CD4-positive, alpha-beta T cell treated with Interleukin-15 for 4 hours (primary cell): ENCODE measurements at regions not wholly inside any gene's neighbourhood (a gene's known extent, or its start where the extent isn't known, plus 50 kb on each side); places are given as distances from the start of the nearest gene placed in this dataset.

Source experiments
- DNase-seq: peaks from one replicate; pipeline ENCODE4 v3.0.0-alpha.2; 2020; ENCODE audit warnings: low spot score

DNA sequence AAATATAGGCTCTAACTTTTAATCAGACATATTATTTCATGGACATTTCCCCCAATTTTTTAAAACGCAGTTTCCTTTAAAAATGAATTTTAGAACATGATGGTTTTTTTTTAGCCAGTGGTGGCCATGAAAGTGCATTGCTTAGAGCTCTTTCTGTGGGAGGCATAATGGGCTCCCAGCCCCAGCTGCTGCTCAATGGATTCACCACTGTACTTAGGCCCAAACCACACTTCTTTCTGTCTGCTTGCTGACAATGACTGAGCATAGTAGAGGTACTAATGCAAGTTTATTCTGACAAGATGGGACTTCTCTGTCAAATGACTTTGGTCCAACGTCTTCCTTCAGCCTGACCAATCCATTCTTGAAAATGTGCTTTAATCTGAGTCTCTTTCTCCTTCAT lies 400.2 kb upstream of the GRIA3 start:
- no peak for DNase-seq

DNA sequence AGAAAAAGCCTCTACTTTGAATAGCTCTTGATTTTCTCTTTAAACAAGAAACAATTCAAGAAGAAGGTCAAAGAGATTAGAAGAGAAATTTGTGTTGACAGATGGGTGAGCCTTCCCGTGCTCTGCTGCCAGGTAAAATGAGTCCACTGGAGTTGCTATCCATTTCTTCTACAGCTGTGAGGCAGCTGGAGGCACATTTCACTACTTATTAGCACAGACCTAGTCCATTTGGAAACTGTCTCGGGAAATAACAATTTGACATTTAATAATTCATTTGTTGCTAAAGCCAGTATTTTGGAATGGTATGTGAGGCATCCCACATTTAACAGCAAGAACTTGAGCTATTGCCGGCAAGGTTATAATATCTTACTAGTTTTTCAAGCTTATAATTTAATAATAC lies 396.8 kb upstream of the GRIA3 start:
- no peak for DNase-seq

DNA sequence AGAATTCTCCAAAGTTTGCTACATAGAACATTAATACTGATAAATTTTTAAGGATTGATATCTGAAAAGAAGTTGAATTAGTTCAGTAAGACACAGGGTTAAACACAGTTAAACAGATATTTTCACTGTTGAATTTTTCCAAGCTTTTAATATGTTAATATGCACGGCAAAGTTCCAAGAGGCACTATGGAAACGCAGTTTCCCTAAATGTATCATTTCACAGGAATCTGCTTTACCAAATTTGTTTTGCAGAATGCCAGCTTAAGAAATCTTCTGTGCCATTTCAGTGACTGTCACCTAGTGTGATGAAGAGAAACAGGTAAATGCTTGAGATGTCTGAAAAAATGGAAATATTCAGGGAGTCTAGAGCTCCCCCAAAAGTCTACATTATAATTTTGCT lies 395.9 kb upstream of the GRIA3 start:
- no peak for DNase-seq

DNA sequence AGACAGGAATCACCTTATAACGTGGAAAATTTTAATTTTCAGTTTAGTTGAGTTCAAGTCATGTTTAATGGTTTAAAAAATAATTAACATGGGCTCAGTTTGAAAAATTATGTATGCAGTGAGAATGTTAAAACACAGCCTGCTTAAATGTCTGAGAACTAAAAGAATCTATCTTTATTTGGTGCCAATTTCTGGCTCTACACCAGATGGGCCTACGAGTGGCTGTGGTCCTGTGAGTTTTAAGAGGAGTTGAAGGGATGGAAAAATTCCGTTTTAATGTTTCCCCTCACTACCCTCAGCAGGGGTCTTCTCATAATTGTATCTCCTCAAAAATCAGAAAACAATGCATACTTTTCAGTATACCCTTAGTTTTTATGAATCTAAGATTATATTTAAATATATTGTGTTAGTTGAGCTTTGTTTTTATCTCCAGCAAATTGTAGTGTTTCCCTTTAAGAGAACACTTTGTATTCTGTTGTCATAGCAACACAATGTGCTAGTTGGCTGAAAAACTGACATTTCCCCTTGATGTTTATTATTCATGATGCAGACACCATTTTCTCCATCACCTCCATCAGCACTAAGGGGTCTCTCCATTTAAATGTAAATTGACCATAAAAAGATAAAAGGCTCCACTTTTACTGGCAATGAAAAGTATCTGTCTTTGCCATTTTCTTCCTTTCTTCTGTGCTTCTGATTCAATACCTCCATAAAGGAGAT lies 393.5 kb upstream of the GRIA3 start:
- DNase-seq, result no peak

DNA sequence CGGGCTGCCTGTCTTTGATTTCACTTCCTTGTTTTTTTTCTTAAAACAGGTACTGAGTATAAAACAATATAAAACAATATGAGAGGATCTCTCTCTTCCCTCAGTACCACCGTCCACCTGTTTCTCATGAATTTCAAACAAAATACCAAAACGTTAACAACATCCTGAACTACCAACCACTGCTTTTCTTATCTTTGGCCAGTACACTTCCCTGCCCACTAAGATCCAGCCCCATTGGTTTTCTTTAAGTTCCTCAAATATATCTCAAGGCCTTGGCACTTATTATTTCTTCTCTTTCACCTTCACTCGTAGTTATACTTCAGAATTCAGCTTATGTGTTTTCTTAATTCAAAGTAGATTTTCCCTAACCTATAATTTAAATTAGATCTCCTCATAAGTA lies 370.2 kb upstream of the GRIA3 start:
- DNase-seq, result no peak

DNA sequence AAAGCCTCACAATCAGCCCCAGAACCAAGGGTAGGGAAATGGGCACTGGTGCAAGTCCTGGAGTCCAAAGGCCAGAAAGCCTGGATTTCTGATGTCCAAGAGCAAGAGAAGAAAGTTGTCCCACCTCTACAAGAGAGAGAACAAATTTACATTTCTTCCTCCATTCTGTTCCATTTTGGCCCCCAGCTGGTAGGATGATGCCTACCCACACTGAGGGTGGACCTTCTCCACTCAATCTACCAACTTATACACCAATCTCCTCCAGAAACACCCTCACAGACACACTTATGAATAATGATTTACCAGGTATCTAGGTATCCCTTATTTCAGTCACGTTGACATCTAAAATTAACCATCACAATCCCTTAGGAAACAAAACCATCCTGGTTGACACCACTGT lies 367.8 kb upstream of the GRIA3 start:
- no peak for DNase-seq

DNA sequence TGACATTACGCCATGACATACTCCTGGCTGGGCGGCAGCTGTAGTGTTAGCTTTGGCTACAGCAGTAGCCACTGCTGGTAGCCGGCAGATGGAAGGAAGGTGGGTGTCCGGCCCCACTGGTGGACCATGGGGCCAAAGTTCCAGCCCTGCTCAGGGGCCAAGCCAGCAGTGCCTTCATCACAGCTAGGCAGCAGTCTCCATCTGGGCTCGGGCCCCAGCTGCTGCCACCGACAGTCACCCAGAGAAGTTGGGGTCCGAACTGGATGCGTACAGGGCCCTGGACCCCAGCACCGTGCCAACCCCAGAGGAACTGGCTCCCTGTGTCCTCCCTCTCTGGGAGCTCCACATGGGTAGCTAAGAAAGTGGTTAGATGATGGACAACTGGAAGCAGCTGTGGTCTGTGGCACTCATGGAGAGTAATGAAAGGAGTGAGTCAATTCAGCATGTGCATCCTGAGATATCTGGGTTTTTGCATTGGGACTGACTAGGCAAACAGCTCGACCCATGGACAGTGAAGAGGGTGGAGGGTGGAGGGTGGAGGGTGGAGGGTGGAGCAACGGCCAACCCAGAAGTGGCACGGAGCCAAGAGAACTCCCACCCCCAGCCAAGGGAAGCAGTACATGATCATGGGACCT lies 366.6 kb upstream of the GRIA3 start:
- no peak for DNase-seq

DNA sequence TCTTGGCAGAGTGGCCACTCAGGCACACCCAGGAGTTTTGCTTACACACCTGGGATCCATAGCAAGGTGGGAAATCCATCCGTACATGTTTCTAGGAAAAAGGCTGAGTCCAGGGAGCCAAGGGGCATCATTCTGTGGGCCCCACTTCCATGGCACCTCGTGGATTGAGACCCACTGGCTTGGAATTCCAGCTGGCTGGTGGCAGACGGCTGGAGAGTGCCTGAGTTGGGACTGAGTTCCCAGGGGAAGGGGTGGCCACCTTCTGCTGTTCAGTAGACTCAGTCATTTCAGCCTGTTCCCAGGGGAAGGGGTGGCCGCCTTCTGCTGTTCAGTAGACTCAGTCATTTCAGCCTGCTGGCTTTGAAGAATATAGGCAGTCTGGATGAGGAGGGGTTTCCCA lies 366.0 kb upstream of the GRIA3 start:
- DNase-seq, result no peak

DNA sequence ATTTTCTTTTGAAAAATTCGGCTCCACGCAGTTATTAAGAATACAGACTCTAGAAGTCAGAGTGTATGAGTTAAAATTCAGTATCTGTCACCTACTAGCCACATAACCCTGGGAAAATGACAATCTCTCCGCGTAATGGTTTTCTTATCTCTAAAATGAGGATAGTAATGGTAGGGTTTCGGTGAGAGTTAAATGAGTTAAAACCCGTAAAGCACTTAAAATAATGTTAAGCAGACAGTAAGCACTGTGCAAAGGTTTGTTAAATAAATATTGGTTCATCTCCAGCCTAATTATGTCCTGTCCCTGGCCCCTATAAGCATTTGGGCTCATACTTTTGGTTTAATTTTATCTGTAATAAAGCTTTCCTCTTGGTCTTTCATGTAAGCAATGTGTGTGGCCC lies 350.8 kb upstream of the GRIA3 start:
- DNase-seq, result no peak

DNA sequence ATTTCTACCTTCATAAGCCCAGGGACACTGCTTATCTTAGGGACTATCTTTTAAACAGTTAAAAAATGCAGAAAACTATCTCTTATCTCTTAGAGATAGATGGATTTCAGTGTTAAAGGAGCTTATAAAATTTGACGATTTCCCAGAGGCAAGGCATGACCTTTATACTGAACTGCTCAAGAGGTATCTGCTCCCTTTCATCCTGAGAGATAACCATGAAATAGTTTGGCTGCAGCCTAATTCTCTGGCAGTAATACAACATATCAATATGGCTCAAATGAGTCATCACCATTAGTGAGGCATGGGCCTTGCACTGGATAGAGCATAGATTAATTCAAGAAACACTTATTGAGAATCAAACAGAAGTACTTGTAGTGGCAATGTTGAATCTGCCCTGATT lies 348.2 kb upstream of the GRIA3 start:
- DNase-seq, result no peak

DNA sequence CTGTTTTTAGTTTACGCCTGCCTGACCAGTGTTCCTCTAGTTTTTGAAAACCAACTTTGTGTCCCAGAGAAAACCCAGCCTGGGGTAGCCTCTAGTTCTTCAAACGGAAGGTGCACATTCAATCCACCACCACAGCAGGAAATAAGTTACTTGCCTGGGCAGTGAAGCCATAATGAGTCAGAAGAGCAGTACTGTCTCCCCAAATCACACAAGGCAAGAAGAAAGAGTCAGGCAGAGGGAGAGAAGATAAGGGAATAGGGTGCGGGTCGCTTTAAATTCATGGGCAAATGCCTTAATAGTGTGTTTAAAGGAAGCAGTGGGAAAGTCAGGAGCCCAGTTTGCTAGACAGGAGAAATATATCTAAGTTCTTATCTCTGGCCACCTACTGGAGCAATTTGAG lies 333.8 kb upstream of the GRIA3 start:
- no peak for DNase-seq

DNA sequence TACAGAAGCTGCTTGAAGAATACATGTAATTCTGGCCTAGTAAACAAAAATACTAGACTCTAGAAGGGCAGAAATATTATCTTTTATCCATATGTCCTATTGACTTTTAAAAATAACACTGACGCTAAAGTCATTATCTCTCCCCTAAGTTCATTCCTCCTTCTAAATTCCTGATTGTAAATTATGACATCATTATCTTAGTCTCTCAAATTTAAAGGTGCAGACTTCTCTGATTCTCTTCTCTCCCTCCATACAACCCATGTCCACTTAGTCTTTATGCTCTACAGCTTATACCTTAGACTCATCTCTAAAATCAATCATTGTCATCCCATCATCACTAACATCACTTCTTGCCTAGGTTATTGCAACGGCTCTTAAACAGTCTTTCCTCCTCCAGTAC lies 327.9 kb upstream of the GRIA3 start:
- no peak for DNase-seq

DNA sequence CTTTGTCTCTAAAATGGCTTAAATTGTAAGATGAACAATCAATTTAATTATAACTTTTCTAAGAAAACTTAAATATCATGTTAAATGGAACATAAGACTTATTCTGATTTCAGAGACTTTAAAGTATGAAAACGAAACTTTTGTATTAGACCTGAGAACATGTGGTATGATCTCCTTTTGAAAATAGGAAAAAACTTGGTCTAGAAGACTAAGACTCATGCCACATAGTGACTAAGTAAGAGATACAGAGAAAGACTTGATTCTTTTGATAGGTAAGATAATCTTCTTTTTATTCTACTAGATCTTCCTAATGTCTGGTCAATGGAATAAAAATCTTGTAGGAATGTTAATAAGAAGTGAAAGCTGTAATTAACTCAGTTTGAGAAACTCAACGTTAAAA lies 326.3 kb upstream of the GRIA3 start:
- DNase-seq, result no peak

DNA sequence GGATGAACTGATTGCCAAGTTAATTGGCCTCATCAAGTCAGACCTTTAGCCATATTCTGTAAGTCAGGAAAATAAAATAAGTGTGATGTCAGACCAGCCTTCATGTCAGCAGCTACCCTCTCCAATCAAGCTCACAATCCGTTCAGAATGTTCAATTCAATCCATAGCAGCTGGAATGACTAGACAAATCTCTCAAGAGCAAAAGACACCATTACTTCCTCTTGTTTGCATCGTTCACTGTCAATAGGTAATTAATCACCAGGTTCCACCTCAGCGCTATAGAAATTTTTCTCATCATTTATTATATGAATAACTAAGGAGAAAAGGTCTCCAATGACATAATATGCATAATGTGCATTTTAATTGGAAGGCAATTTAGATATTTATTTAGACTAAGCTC lies 321.0 kb upstream of the GRIA3 start:
- DNase-seq, result no peak

DNA sequence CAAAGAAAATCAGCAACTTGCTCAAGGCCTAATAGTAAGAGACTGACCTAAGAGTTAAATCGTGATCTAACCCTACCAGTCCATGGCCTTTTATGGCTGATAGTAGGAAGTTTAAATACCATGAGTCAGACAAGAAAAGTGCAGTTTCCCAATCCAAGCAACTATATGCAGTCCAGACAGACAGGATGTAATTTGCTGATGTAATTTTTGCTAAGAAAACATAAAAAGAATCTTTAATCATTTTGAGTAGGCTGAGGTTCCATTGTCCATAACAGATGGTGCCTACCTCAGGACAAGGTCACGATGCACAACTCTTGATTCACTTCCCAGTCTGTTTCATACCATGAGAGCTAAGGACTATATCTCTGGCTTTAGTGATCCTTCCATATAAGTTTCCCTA lies 317.5 kb upstream of the GRIA3 start:
- DNase-seq, result no peak

DNA sequence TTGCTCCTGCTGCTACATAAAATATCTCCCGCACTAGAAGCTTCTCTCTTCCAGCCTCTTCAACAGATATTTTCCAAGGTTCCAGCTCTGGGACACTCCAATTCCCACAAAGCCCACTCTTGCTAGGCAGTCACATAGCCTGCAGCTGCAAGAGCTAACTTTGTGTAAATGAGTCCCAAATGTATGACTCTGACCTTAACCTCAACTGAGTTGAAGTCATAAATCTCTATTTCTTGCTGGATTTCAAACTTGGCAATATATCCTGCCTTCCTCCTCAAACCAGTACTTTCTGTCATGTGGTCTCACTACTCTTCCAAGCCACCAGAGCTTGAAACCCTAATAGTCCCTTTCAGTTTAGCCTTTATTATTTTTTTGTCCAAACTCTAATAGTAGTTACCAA lies 315.4 kb upstream of the GRIA3 start:
- no peak for DNase-seq

DNA sequence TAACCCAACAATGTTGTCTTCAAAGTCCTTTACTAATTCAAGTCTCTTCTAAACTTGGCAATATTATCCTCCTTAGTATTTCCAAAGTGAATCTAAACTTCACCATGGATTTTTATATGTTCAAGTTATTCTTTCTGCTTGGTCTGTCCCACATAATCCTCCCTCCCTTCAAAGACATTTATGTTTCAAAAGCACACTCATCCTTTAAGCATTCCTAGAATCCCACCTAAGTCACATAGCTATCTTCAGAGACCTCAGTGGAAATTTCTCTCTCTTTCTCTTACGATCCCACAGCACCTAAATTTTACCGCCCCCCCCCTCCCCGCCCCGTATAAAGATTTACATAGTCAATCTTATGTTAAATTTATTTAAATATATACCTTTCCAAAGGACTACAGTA lies 314.9 kb upstream of the GRIA3 start:
- DNase-seq, result no peak

DNA sequence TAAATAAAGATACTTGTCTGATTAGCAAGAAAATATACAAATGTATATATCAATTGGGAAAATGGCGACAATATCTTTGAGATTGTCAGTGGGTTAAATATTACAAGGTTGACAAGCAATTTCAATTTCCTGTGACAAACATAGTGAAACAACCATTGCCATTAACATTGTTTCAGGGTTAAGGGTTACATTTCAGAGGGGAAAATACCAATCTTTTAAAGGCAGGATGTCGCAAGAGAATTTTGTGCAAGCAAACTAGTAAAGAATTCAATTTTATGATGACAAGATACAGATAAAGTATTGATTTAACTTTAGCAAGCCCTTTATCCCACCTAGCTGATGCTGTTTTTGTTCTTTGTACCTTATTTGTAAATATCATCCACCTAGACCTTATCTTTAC lies 305.8 kb upstream of the GRIA3 start:
- DNase-seq, result no peak

DNA sequence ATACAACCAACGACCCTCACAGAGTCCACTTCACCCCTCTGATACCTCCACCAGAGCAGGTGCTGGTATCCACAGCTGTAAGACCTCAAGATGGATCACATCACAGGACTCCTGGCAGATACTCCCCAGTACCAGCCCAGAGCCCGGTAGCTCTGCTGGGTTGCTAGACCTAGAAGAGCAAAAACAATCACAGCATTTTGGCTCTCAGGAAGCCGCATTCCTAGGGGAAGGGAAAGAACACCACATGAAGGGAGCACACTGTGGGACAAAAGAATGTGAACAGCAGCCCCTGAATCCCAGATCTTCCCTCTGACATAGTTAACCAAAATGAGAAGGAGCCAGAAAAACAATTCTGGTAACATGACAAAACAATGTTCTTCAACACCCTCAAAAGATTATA lies 303.1 kb upstream of the GRIA3 start:
- no peak for DNase-seq

DNA sequence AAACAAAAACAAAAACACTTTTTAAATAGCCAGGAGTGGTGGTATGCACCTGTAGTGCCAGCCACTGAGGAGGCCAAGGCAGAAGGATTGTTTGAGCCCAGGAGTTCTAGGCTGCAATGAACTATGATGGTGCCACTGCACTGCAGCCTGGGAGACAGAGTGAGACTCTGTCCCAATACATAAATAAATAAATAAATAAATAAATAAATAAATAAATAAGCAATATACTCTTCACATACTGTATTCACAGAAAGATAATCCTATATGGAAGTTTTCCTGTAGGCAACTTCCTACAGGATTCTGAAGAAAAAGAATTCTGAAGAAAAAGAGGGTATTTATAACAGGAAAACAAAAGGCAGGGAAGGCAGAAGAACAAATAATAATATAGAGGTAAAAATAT lies 293.3 kb upstream of the GRIA3 start:
- DNase-seq, result no peak

DNA sequence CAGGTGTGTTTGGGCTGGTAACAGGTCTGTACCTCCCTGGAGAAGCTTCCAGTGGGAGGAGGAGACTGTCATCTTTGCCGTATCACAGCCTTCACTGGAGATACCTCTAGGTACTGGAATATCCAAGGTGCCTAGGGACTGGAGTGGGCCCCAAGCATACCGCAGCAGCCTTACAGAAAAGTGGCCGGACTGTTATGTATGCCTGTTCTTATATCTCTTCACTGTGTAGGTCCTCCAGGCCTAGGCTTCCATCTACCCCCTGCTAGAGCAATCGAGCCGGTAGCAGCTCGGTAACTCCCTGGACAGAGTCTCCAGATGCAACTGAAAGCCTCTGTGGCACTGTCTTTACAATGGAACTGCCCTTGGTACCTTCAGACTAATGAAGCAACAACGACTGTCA lies 277.4 kb upstream of the GRIA3 start:
- DNase-seq, result no peak

DNA sequence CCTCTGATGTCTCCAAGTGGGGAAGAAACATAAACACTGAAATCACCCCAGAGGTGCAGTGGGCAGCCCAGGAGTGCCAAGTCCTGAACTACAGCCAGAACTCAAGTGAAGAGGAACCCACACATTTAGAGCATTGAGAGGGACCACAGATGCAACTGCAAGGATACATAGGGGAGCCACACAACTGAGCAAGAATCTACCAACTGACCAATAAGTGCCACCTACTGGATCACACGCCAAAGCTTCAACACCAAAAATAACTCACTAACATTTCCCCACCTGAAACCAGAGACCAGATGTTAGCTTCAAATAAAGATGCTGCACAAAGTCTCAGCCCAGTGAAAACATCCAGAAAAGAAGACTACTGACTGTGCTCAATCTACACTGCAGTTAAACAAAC lies 276.7 kb upstream of the GRIA3 start:
- DNase-seq, result no peak

DNA sequence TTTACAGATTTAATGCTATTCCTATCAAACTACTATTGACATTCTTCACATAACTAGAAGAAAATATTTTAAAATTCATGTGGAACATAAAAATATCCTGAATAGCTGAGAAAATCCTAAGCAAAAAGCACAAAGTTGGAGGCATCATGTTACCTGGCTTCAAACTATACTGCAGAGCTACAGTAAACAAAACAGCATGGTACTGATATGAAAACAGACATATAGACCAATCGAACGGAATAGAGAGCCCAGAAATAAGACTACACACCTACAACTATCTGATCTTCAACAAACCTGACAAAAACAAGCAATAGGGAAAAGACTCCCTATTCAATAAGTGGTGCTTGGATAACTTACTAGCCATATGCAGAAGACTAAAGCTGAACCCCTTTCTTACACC lies 273.4 kb upstream of the GRIA3 start:
- DNase-seq, result no peak

DNA sequence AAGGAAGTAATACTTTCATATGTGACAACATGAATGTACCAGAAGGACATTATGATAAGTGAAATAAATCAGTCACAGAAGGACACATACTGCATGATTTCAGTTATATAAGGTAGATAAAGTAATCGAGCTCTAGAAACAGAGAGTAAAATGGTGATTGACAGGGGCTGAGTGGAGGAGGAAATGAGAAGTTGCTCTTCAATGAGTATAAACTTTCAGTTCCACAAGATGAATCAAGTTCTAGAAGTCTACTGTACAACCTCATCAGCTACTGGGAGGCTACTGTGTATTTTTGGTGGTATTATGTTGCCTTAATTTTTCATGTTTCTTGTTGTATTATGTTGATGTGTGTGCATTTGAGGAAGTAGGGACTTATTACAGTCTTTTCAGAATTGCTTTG lies 270.9 kb upstream of the GRIA3 start:
- no peak for DNase-seq
